SK-N-SH treated with all-trans-retinoic acid at 6 μM for 48 hours (cell line): ENCODE measurements at regions not wholly inside any gene's neighbourhood (a gene's known extent, or its start where the extent isn't known, plus 50 kb on each side); places are given as distances from the start of the nearest gene placed in this dataset.

Experiments used
- ATAC-seq: fragments of 200-7000 bp; cut with Tn5 transposase; 3 replicates; pipeline ENCODE4 v1.9.1; 2020; ENCODE audit warnings: mild to moderate bottlenecking, moderate library complexity
- ARNTL ChIP-seq: fragments of 450-650 bp; formaldehyde crosslinking; IDR thresholded peaks from 2 replicates; pipeline ENCODE4 v1.5.0; 2020; ENCODE audit warnings: low read depth, mild to moderate bottlenecking, moderate library complexity, borderline replicate concordance
- BACH2 ChIP-seq: fragments of 250-450 bp; sonication (Bioruptor Pico); IDR thresholded peaks from 2 replicates; pipeline ENCODE4 v1.9.0; 2021; ENCODE audit warnings: mild to moderate bottlenecking, borderline replicate concordance
- CSDC2 ChIP-seq: fragments of 250-450 bp; sonication (Bioruptor Pico); IDR thresholded peaks from 2 replicates; pipeline ENCODE4 v1.5.0; 2020; ENCODE audit warnings: mild to moderate bottlenecking, moderate library complexity
- ESRRG ChIP-seq: fragments of 250-450 bp; sonication (Bioruptor Pico); IDR thresholded peaks from 2 replicates; pipeline ENCODE4 v1.6.1; 2021; ENCODE audit warnings: mild to moderate bottlenecking
- ISL1 ChIP-seq: fragments of 250-450 bp; sonication (Bioruptor Pico); IDR thresholded peaks from 2 replicates; pipeline ENCODE4 v2.1.2; 2022; ENCODE audit warnings: mild to moderate bottlenecking, moderate library complexity
- POU6F1 ChIP-seq: fragments of 250-450 bp; sonication (Bioruptor Pico); IDR thresholded peaks from 2 replicates; pipeline ENCODE4 v1.8.0; 2021; ENCODE audit warnings: low read depth, mild to moderate bottlenecking, moderate library complexity, borderline replicate concordance
- PPARA ChIP-seq: fragments of 250-450 bp; sonication (Bioruptor Pico); IDR thresholded peaks from 2 replicates; pipeline ENCODE4 v1.5.0; 2020; ENCODE audit warnings: mild to moderate bottlenecking, borderline replicate concordance
- RARB ChIP-seq: fragments of 250-450 bp; sonication (Bioruptor Pico); IDR thresholded peaks from 2 replicates; pipeline ENCODE4 v1.8.0; 2021; ENCODE audit warnings: mild to moderate bottlenecking, moderate library complexity
- SNAI2 ChIP-seq: fragments of 250-450 bp; sonication (Bioruptor Pico); IDR thresholded peaks from 2 replicates; pipeline ENCODE4 v1.5.0; 2020; ENCODE audit warnings: mild to moderate bottlenecking, moderate library complexity
- TOX ChIP-seq: fragments of 250-450 bp; sonication (Bioruptor Pico); IDR thresholded peaks from 2 replicates; pipeline ENCODE4 v1.8.0; 2021; ENCODE audit warnings: mild to moderate bottlenecking, moderate library complexity, borderline replicate concordance
- ZC3H10 ChIP-seq: fragments of 250-450 bp; sonication (Bioruptor Pico); IDR thresholded peaks from 2 replicates; pipeline ENCODE4 v1.5.1; 2021; ENCODE audit warnings: mild to moderate bottlenecking, moderate library complexity
- ZFP3 ChIP-seq: fragments of 250-450 bp; sonication (Bioruptor Pico); IDR thresholded peaks from 2 replicates; pipeline ENCODE4 v1.5.0; 2020; ENCODE audit warnings: mild to moderate bottlenecking, moderate library complexity
- ZFP30 ChIP-seq: fragments of 450-650 bp; formaldehyde crosslinking; IDR thresholded peaks from 2 replicates; pipeline ENCODE4 v1.5.0; 2022; ENCODE audit warnings: mild to moderate bottlenecking, moderate library complexity
- ZNF565 ChIP-seq: fragments of 450-650 bp; formaldehyde crosslinking; conservative IDR thresholded peaks from 2 replicates; pipeline ENCODE4 v1.5.0; 2020; ENCODE audit warnings: low read depth, mild to moderate bottlenecking, moderate library complexity
- ZNF70 ChIP-seq: fragments of 450-650 bp; formaldehyde crosslinking; IDR thresholded peaks from 2 replicates; pipeline ENCODE4 v1.5.0; 2020; ENCODE audit warnings: mild to moderate bottlenecking, moderate library complexity
- ZNF8 ChIP-seq: fragments of 450-650 bp; formaldehyde crosslinking; IDR thresholded peaks from 2 replicates; pipeline ENCODE4 v1.5.0; 2020; ENCODE audit warnings: mild to moderate bottlenecking, moderate library complexity
- TF ChIP-seq, protein P1 (sequence below): fragments of 250-450 bp; sonication (Bioruptor Pico); IDR thresholded peaks from 2 replicates; pipeline ENCODE4 v1.5.0; 2020; ENCODE audit warnings: mild to moderate bottlenecking, moderate library complexity
- TF ChIP-seq, protein P2 (sequence below): fragments of 250-450 bp; sonication (Bioruptor Pico); IDR thresholded peaks from 2 replicates; pipeline ENCODE4 v1.8.0; 2020; ENCODE audit warnings: mild to moderate bottlenecking, moderate library complexity, borderline replicate concordance
- TF ChIP-seq, protein P3 (sequence below): fragments of 250-450 bp; sonication (Bioruptor Pico); IDR thresholded peaks from 2 replicates; pipeline ENCODE4 v1.5.1; 2020; ENCODE audit warnings: low read depth, mild to moderate bottlenecking, moderate library complexity

DNA sequence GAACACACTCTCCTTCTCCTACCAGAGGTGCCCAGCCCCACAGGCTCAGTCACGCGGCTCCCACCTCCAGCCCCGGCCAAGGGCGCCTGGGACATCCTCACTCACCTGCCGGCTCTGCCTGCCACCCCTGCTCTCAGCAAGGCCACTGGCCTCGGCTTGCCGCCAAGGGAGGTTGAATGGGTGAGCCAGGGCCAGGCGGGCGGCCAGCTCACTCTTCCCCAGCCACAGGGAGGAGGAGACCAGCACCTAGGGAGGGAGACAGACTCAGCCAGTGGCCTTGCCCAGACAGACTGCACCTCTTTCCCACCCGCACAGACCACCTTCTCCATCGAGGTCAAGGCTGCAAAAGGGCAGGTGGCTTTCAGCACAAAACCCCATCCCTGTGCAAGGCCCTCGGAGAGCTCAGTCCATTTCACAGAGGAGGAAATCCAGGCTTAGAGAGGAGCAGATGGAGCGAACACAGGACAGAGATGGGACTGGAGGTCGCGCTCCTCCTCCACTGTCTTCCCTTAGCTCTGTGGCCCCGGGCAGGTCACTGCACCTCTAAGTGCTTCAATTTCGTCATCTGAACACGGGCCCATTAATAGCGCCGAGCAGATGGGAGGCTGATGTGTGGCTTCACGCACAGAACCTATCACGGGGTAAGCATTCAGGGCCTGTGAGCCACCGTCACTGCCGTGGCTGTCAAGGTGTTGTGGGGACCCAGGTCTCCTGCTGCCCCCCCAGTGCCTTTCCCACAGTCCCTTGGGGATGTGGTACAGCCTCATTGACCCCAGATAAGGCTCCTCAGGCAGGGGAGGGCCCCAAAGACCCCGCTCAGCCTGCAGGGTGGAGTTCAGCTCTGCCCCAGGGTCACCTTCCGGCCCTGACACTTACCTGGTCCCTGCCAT is 56.1 kb downstream of the RMI2 start:
- ATAC-seq: no peak
- TF ChIP-seq, protein P1, sequence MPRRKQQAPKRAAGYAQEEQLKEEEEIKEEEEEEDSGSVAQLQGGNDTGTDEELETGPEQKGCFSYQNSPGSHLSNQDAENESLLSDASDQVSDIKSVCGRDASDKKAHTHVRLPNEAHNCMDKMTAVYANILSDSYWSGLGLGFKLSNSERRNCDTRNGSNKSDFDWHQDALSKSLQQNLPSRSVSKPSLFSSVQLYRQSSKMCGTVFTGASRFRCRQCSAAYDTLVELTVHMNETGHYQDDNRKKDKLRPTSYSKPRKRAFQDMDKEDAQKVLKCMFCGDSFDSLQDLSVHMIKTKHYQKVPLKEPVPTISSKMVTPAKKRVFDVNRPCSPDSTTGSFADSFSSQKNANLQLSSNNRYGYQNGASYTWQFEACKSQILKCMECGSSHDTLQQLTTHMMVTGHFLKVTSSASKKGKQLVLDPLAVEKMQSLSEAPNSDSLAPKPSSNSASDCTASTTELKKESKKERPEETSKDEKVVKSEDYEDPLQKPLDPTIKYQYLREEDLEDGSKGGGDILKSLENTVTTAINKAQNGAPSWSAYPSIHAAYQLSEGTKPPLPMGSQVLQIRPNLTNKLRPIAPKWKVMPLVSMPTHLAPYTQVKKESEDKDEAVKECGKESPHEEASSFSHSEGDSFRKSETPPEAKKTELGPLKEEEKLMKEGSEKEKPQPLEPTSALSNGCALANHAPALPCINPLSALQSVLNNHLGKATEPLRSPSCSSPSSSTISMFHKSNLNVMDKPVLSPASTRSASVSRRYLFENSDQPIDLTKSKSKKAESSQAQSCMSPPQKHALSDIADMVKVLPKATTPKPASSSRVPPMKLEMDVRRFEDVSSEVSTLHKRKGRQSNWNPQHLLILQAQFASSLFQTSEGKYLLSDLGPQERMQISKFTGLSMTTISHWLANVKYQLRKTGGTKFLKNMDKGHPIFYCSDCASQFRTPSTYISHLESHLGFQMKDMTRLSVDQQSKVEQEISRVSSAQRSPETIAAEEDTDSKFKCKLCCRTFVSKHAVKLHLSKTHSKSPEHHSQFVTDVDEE (CRISPR knock-in tag): no peak
- no peak for TF ChIP-seq POU6F1 (CRISPR knock-in tag)
- no peak for TF ChIP-seq ZC3H10
- TF ChIP-seq RARB (CRISPR knock-in tag): no peak
- TF ChIP-seq TOX: no peak
- TF ChIP-seq ARNTL (CRISPR knock-in tag): no peak
- TF ChIP-seq ZNF70: no peak
- no peak for TF ChIP-seq BACH2 (CRISPR knock-in tag)
- TF ChIP-seq, all 23 proteins: peak for 0

DNA sequence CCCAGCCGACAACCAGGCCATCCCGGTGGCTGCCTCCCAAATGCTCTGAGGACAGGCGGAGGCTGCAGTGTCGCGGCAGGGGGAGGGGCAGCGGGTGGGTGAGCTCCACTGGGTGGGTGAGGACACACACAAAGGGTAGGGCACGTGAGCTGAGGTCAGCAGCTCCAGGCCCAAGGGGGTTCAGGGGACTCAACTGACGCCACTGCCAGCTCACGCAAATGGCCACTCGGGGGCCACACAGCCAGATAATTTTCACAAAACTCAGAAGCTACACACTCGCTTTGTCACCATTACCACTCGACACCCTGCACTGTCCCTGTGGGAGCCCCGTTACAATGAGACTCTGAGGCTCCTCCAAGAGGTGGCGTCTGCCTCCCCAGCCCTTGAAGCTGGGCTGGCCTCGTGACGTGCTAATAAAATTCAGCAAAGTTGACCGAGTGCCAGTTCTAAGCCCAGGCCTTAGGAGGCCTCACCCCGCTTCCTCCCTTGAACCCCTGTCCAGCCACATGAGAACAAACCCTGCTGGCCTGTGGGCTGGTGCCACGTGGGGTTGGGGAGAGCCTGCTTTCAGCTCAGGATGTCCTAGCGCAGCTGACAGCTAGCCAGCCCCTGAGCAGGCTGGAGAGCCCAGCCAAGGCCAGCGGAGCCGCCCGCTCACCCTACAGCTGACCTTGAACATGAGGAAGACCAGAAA is 56.9 kb downstream of the RMI2 start:
- no peak for TF ChIP-seq ZFP30 (CRISPR knock-in tag)
- TF ChIP-seq POU6F1 (CRISPR knock-in tag): no peak
- TF ChIP-seq RARB (CRISPR knock-in tag): no peak
- TF ChIP-seq ZNF565: no peak
- TF ChIP-seq CSDC2 (CRISPR knock-in tag): no peak
- TF ChIP-seq, protein P2, sequence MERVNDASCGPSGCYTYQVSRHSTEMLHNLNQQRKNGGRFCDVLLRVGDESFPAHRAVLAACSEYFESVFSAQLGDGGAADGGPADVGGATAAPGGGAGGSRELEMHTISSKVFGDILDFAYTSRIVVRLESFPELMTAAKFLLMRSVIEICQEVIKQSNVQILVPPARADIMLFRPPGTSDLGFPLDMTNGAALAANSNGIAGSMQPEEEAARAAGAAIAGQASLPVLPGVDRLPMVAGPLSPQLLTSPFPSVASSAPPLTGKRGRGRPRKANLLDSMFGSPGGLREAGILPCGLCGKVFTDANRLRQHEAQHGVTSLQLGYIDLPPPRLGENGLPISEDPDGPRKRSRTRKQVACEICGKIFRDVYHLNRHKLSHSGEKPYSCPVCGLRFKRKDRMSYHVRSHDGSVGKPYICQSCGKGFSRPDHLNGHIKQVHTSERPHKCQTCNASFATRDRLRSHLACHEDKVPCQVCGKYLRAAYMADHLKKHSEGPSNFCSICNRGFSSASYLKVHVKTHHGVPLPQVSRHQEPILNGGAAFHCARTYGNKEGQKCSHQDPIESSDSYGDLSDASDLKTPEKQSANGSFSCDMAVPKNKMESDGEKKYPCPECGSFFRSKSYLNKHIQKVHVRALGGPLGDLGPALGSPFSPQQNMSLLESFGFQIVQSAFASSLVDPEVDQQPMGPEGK (CRISPR knock-in tag): no peak
- TF ChIP-seq, protein P3, sequence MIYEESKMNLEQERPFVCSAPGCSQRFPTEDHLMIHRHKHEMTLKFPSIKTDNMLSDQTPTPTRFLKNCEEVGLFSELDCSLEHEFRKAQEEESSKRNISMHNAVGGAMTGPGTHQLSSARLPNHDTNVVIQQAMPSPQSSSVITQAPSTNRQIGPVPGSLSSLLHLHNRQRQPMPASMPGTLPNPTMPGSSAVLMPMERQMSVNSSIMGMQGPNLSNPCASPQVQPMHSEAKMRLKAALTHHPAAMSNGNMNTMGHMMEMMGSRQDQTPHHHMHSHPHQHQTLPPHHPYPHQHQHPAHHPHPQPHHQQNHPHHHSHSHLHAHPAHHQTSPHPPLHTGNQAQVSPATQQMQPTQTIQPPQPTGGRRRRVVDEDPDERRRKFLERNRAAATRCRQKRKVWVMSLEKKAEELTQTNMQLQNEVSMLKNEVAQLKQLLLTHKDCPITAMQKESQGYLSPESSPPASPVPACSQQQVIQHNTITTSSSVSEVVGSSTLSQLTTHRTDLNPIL (CRISPR knock-in tag): no peak
- no peak for TF ChIP-seq ESRRG
- no peak for TF ChIP-seq PPARA (CRISPR knock-in tag)
- TF ChIP-seq, protein P1 (CRISPR knock-in tag): no peak
- TF ChIP-seq ZNF70: no peak
- no peak for TF ChIP-seq BACH2 (CRISPR knock-in tag)
- TF ChIP-seq ZNF8: no peak
- no peak for TF ChIP-seq ZC3H10
- TF ChIP-seq SNAI2 (CRISPR knock-in tag): no peak
- no peak for TF ChIP-seq ZFP3
- no peak for TF ChIP-seq ISL1 (CRISPR knock-in tag)
- no peak for ATAC-seq
